H1 (cell line): ENCODE measurements at regions not wholly inside any gene's neighbourhood (a gene's known extent, or its start where the extent isn't known, plus 50 kb on each side); places are given as distances from the start of the nearest gene placed in this dataset.

Experiments used
- CTCF ChIA-PET: fragments of 300-600 bp; sonication (Branson Sonifier 250); formaldehyde crosslinking; loops from one replicate; lab custom pipeline; 2021; ENCODE audit not compliant: partially characterized antibody; lab: Charles Lee
- POLR2A ChIA-PET: fragments of 300-600 bp; sonication (Branson Sonifier 250); formaldehyde crosslinking; loops from one replicate; lab custom pipeline; 2021; ENCODE audit warnings: inconsistent platforms; ENCODE audit not compliant: partially characterized antibody; lab: Charles Lee
- DNase-seq, 2 experiments: peaks; one replicate each; pipeline versions ENCODE4 v3.0.0 to v3.0.0-alpha.2; 2010 to 2022; ENCODE audit warnings: low spot score in 2 of 2, low read depth in 1 of 2, mixed read lengths in 1 of 2
- FAIRE-seq: peaks from 2 replicates; lab custom pipeline; 2011; peaks lifted over from hg19 to GRCh38; lab: Jason Lieb, UNC
- H2AFZ ChIP-seq: 2 replicates; pipeline ENCODE4 v1.8.1; 2012; ENCODE audit warnings: low read length, inconsistent platforms
- H2AK5ac ChIP-seq: 2 replicates; pipeline ENCODE4 v1.6.1; 2013; ENCODE audit warnings: low read depth, low read length
- H2BK120ac ChIP-seq: replicated peaks from 2 replicates; pipeline ENCODE3; 2013; ENCODE audit warnings: low read depth, low read length, inconsistent platforms
- H2BK12ac ChIP-seq: 2 replicates; pipeline ENCODE4 v1.6.1; 2013; ENCODE audit warnings: low read depth, low read length
- H2BK15ac ChIP-seq: 2 replicates; pipeline ENCODE4 v1.6.1; 2013; ENCODE audit warnings: low read length
- H2BK20ac ChIP-seq: 2 replicates; pipeline ENCODE4 v1.6.1; 2013; ENCODE audit warnings: low read length
- H2BK5ac ChIP-seq: 2 replicates; pipeline ENCODE4 v1.6.1; 2013; ENCODE audit warnings: low read depth, low read length
- H3K14ac ChIP-seq: 2 replicates; pipeline ENCODE4 v1.6.1; 2013; ENCODE audit warnings: inconsistent platforms; ENCODE audit not compliant: insufficient read length
- H3K18ac ChIP-seq: 2 replicates; pipeline ENCODE4 v1.6.1; 2013; ENCODE audit warnings: low read length; ENCODE audit errors: extremely low read depth
- H3K23ac ChIP-seq: 2 replicates; pipeline ENCODE4 v1.6.1; 2013; ENCODE audit warnings: inconsistent platforms; ENCODE audit not compliant: insufficient read length
- H3K23me2 ChIP-seq: 2 replicates; pipeline ENCODE4 v1.6.1; 2013; ENCODE audit warnings: low read depth, low read length
- H3K27ac ChIP-seq: 2 replicates; pipeline ENCODE4 v1.6.1; 2011; ENCODE audit warnings: low read depth, low read length, inconsistent platforms
- H3K27me3 ChIP-seq, 4 experiments: replicated peaks in 1 of 4; 1 replicate in 1 of 4; 2 replicates in 3 of 4; pipeline versions ENCODE4 v1.6.1 to v1.8.1; 2011 to 2013; ENCODE audit warnings: low read length in 3 of 4, mild to moderate bottlenecking in 3 of 4, inconsistent platforms in 2 of 4, mixed read lengths in 2 of 4, moderate library complexity in 1 of 4; ENCODE audit not compliant: control insufficient read depth in 3 of 4, insufficient read depth in 3 of 4; ENCODE audit errors: extremely low read depth in 1 of 4
- H3K36me3 ChIP-seq, 4 experiments: 2 replicates each; pipeline versions ENCODE4 v1.6.1 to v1.8.1; 2011 to 2013; ENCODE audit warnings: mild to moderate bottlenecking in 4 of 4, low read length in 3 of 4, moderate library complexity in 2 of 4, control low read depth in 1 of 4, inconsistent platforms in 1 of 4; ENCODE audit not compliant: insufficient read depth in 4 of 4, control insufficient read depth in 2 of 4
- H3K4ac ChIP-seq: replicated peaks from 2 replicates; pipeline ENCODE3; 2013; ENCODE audit warnings: low read length, low read depth, mixed read lengths, inconsistent platforms; ENCODE audit not compliant: insufficient read length
- H3K4me1 ChIP-seq, 4 experiments: replicated peaks in 1 of 4; 1 replicate in 1 of 4; 2 replicates in 3 of 4; pipeline versions ENCODE4 v1.6.1 to v1.8.1; 2011 to 2013; ENCODE audit warnings: low read length in 3 of 4, inconsistent platforms in 2 of 4, mixed read lengths in 1 of 4; ENCODE audit not compliant: insufficient read depth in 4 of 4, control insufficient read depth in 3 of 4
- H3K4me2 ChIP-seq, 2 experiments: 2 replicates each; pipeline versions ENCODE4 v1.6.1 to v1.8.1; 2011 to 2013; ENCODE audit warnings: low read depth in 2 of 2, low read length in 2 of 2, control low read depth in 1 of 2, inconsistent platforms in 1 of 2, mild to moderate bottlenecking in 1 of 2; ENCODE audit not compliant: insufficient read depth in 1 of 2
- H3K4me3 ChIP-seq, 4 experiments: fragments of 200-600, 300-600 bp in 1 of 4; sonication (generic), shearing (Covaris generic), sonication (Bioruptor Twin) in 1 of 4; 2 replicates each; pipeline versions ENCODE4 v1.5.1 to v1.8.1; 2011 to 2016; ENCODE audit warnings: low read length in 4 of 4, low read depth in 3 of 4, control low read depth in 2 of 4, inconsistent platforms in 2 of 4, mild to moderate bottlenecking in 2 of 4, mixed read lengths in 1 of 4, moderate library complexity in 1 of 4; ENCODE audit not compliant: insufficient read depth in 2 of 4; ENCODE audit errors: extremely low read depth in 1 of 4
- H3K56ac ChIP-seq: replicated peaks from 2 replicates; pipeline ENCODE3; 2013; ENCODE audit warnings: low read depth, mild to moderate bottlenecking, mixed read lengths, low read length, inconsistent platforms; ENCODE audit not compliant: insufficient read length
- H3K79me1 ChIP-seq: 2 replicates; pipeline ENCODE4 v1.6.1; 2013; ENCODE audit warnings: low read depth, low read length, control low read depth
- H3K79me2 ChIP-seq, 2 experiments: 2 replicates each; pipeline versions ENCODE4 v1.6.1 to v1.8.1; 2012 to 2013; ENCODE audit warnings: low read length in 2 of 2, mild to moderate bottlenecking in 2 of 2, inconsistent platforms in 1 of 2; ENCODE audit not compliant: insufficient read depth in 2 of 2, control insufficient read depth in 1 of 2
- H3K9ac ChIP-seq, 4 experiments: replicated peaks in 1 of 4; 1 replicate in 1 of 4; 2 replicates in 3 of 4; pipeline versions ENCODE4 v1.6.1 to v1.8.1; 2011 to 2013; ENCODE audit warnings: low read depth in 3 of 4, low read length in 3 of 4, control low read depth in 2 of 4, mild to moderate bottlenecking in 2 of 4, moderate library complexity in 2 of 4, inconsistent platforms in 1 of 4; ENCODE audit errors: extremely low read depth in 1 of 4
- H3K9me3 ChIP-seq, 2 experiments: 2 replicates each; pipeline versions ENCODE4 v1.6.1 to v1.8.1; 2012 to 2013; ENCODE audit warnings: mild to moderate bottlenecking in 2 of 2, moderate library complexity in 2 of 2, control low read depth in 1 of 2, inconsistent platforms in 1 of 2, low read depth in 1 of 2, low read length in 1 of 2, mixed read lengths in 1 of 2; ENCODE audit not compliant: insufficient read depth in 2 of 2
- H4K20me1 ChIP-seq, 2 experiments: replicated peaks in 1 of 2; 2 replicates each; pipeline versions ENCODE3 to v1.8.1; 2011 to 2013; ENCODE audit warnings: inconsistent platforms in 2 of 2, low read length in 2 of 2, mild to moderate bottlenecking in 1 of 2; ENCODE audit not compliant: insufficient read depth in 2 of 2, control insufficient read depth in 1 of 2
- H4K5ac ChIP-seq: 2 replicates; pipeline ENCODE4 v1.6.1; 2013; ENCODE audit warnings: low read length, low read depth, mixed read lengths, inconsistent platforms; ENCODE audit not compliant: insufficient read length
- H4K8ac ChIP-seq: 2 replicates; pipeline ENCODE4 v1.8.0; 2013; ENCODE audit warnings: mild to moderate bottlenecking, moderate library complexity, low read length, inconsistent platforms; ENCODE audit not compliant: insufficient read depth; ENCODE audit errors: extremely low read depth
- H4K91ac ChIP-seq: replicated peaks from 2 replicates; pipeline ENCODE3; 2013; ENCODE audit warnings: low read length, mixed read lengths, inconsistent platforms; ENCODE audit not compliant: insufficient read length
- BCL11A ChIP-seq, 2 experiments: IDR thresholded peaks; one replicate each; pipeline ENCODE4 v1.6.1; 2011; ENCODE audit warnings: low read depth in 2 of 2, low read length in 2 of 2, mild to moderate bottlenecking in 2 of 2
- CBX5 ChIP-seq: fragments of 300-800, 300-1000 bp; sonication (generic); IDR thresholded peaks from 2 replicates; pipeline ENCODE4 v1.7.1; 2016; ENCODE audit warnings: antibody characterized with exemption, low read length, low read depth
- CHD2 ChIP-seq: IDR thresholded peaks from 2 replicates; pipeline ENCODE4 v1.6.1; 2012; ENCODE audit warnings: low read length, improper control_type of control experiment
- CREB1 ChIP-seq: IDR thresholded peaks from 2 replicates; pipeline ENCODE4 v1.6.1; 2012; ENCODE audit warnings: inconsistent platforms
- HDAC2 ChIP-seq, 2 experiments: fragments of 300-600 bp in 1 of 2; sonication (generic) in 1 of 2; IDR thresholded peaks; 2 replicates each; pipeline ENCODE4 v1.6.1; 2011 to 2012; ENCODE audit warnings: low read depth in 2 of 2, low read length in 2 of 2, mild to moderate bottlenecking in 2 of 2, moderate library complexity in 2 of 2, borderline replicate concordance in 1 of 2, inconsistent platforms in 1 of 2
- HDAC6 ChIP-seq: IDR thresholded peaks from one replicate; pipeline ENCODE4 v1.7.1; 2012; ENCODE audit warnings: low read depth, mild to moderate bottlenecking, inconsistent platforms, low read length, moderate library complexity
- JUN ChIP-seq: IDR thresholded peaks from 2 replicates; pipeline ENCODE4 v1.6.1; 2011; ENCODE audit warnings: low read depth, mild to moderate bottlenecking, improper control_type of control experiment, low read length
- KDM1A ChIP-seq: fragments of 200-600, 300-600 bp; sonication (generic); IDR thresholded peaks from 2 replicates; pipeline ENCODE4 v1.7.1; 2016; ENCODE audit warnings: mild to moderate bottlenecking, low read length, borderline replicate concordance
- MAFK ChIP-seq: IDR thresholded peaks from 2 replicates; pipeline ENCODE4 v1.6.1; 2012; ENCODE audit warnings: low read depth, mild to moderate bottlenecking, improper control_type of control experiment, low read length
- POLR2AphosphoS5 ChIP-seq: IDR thresholded peaks from 2 replicates; pipeline ENCODE4 v1.6.1; 2011; ENCODE audit warnings: low read depth, low read length
- RFX5 ChIP-seq: IDR thresholded peaks from 2 replicates; pipeline ENCODE4 v1.6.1; 2011; ENCODE audit warnings: low read depth, low read length, improper control_type of control experiment, borderline replicate concordance
- SAP30 ChIP-seq: fragments of 300-600 bp; sonication (generic); IDR thresholded peaks from 2 replicates; pipeline ENCODE4 v1.7.1; 2012; ENCODE audit warnings: low read length, moderate library complexity, mild to moderate bottlenecking, inconsistent platforms; ENCODE audit not compliant: insufficient read depth, insufficient replicate concordance
- WGBS, 2 experiments: shearing (Covaris generic) in 1 of 2; methylation state at CpG; one replicate each; pipeline versions ENCODE4 v1.1.6 to v1.1.7; 2013 to 2015; ENCODE audit warnings: low lambda C conversion rate in 2 of 2, mixed read lengths in 2 of 2, inconsistent platforms in 1 of 2, low coverage in 1 of 2, missing lambda C conversion rate in 1 of 2; ENCODE audit not compliant: insufficient replicate concordance in 2 of 2, insufficient coverage in 1 of 2, insufficient read length in 1 of 2; ENCODE audit errors: extremely low coverage in 1 of 2, missing lambda C conversion rate in 1 of 2; 5-methylcytosine and 5-hydroxymethylcytosine counted together
- TF ChIP-seq, protein P1 (sequence below): IDR thresholded peaks from 2 replicates; pipeline ENCODE4 v1.6.1; 2012; ENCODE audit warnings: inconsistent platforms
- TF ChIP-seq, protein P2 (sequence below): IDR thresholded peaks from 2 replicates; pipeline ENCODE4 v1.6.1; 2011; ENCODE audit warnings: low read depth, mild to moderate bottlenecking, low read length; ENCODE audit not compliant: insufficient read depth

GRCh38 chr2:207265869-207266268 lies 100.1 kb upstream of the KLF7 start:
- H4K8ac ChIP-seq: no peak overlapping the region
- H4K5ac ChIP-seq: no peak overlapping the region
- H2AK5ac ChIP-seq: no peak overlapping the region
- no peak overlapping the region for H2AFZ ChIP-seq
- no peak overlapping the region for H2BK20ac ChIP-seq
- H2BK5ac ChIP-seq: no peak overlapping the region
- WGBS, 2 experiments: 95% methylated on average over 6 of the region's 6 CpGs; no CpG with 5 or more reads in 1 of the 2 experiments
- ChIA-PET POLR2A (interaction anchor here (1.7 kb wide), 1 partner anchor 14 kb away, joined by 4 read pairs; no protein-coding TSS in a partner anchor), CTCF (interaction anchor here (1.1 to 1.2 kb wide), 2 partner anchors 22 to 113 kb away, joined by 3 read pairs; no protein-coding TSS in a partner anchor)
- DNase-seq: no peak
- H3K4me3 ChIP-seq: no peak overlapping the region
- no peak overlapping the region for H3K56ac ChIP-seq
- H2BK12ac ChIP-seq: no peak overlapping the region
- no peak overlapping the region for H2BK15ac ChIP-seq
- H3K23me2 ChIP-seq: no peaks in the 10 kb centered on the region
- no peak overlapping the region for H3K4ac ChIP-seq
- no peak overlapping the region for H3K18ac ChIP-seq
- no peaks in the 10 kb centered on the region for H3K4me1 ChIP-seq
- no peak overlapping the region for H3K14ac ChIP-seq
- no peaks in the 10 kb centered on the region for H3K79me1 ChIP-seq
- H3K9me3 ChIP-seq: no peaks in the 10 kb centered on the region
- no peak overlapping the region for H3K4me2 ChIP-seq
- no peaks in the 10 kb centered on the region for H3K79me2 ChIP-seq
- no peak overlapping the region for H2BK120ac ChIP-seq
- no peak for FAIRE-seq
- H4K91ac ChIP-seq: no peak overlapping the region
- H3K27me3 ChIP-seq: no peaks in the 10 kb centered on the region
- H4K20me1 ChIP-seq: no peaks in the 10 kb centered on the region
- H3K9ac ChIP-seq: no peak overlapping the region
- H3K36me3 ChIP-seq: no peaks in the 10 kb centered on the region
- no peak overlapping the region for H3K23ac ChIP-seq
- H3K27ac ChIP-seq: no peak overlapping the region
- no peak for TF ChIP-seq RFX5
- no peak for TF ChIP-seq HDAC6
- no peak for TF ChIP-seq CREB1
- TF ChIP-seq, protein P1, sequence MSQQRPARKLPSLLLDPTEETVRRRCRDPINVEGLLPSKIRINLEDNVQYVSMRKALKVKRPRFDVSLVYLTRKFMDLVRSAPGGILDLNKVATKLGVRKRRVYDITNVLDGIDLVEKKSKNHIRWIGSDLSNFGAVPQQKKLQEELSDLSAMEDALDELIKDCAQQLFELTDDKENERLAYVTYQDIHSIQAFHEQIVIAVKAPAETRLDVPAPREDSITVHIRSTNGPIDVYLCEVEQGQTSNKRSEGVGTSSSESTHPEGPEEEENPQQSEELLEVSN: no peak
- TF ChIP-seq CHD2: no peak
- TF ChIP-seq KDM1A: no peak
- TF ChIP-seq POLR2AphosphoS5: no peak
- TF ChIP-seq, protein P2, sequence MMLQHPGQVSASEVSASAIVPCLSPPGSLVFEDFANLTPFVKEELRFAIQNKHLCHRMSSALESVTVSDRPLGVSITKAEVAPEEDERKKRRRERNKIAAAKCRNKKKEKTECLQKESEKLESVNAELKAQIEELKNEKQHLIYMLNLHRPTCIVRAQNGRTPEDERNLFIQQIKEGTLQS: no peak
- no peak for TF ChIP-seq JUN
- TF ChIP-seq CBX5: no peak
- no peak for TF ChIP-seq BCL11A (IDR thresholded peaks at IDR 0.05; ENCODE audit: low read depth in 2 of 2, low read length in 2 of 2)
- TF ChIP-seq SAP30: no peak
- TF ChIP-seq MAFK: no peak
- no peak for TF ChIP-seq HDAC2 (IDR thresholded peaks at IDR 0.05; ENCODE audit: borderline replicate concordance in 1 of 2, low read depth in 2 of 2, low read length in 2 of 2)
